Thymus (tissue), 11 donors: ENCODE measurements at regions not wholly inside any gene's neighbourhood (a gene's known extent, or its start where the extent isn't known, plus 50 kb on each side); places are given as distances from the start of the nearest gene placed in this dataset.

Experiments used
- DNase-seq, 9 donors: peaks; one replicate each; pipeline ENCODE4 v3.0.0-alpha.2; 2013; ENCODE audit warnings: low spot score in 9 of 9, low read depth in 6 of 9, missing footprints in 1 of 9
- H3K27ac ChIP-seq, 2 donors: one replicate each; pipeline ENCODE4 v1.5.1; 2013; ENCODE audit warnings: control low read depth in 1 of 2, low read depth in 1 of 2, low read length in 1 of 2, mild to moderate bottlenecking in 1 of 2, moderate library complexity in 1 of 2
- H3K27me3 ChIP-seq, 2 donors: one replicate each; pipeline ENCODE4 v1.5.1; 2013; ENCODE audit warnings: low read length in 1 of 2; ENCODE audit not compliant: control insufficient read depth in 2 of 2, insufficient read depth in 1 of 2
- H3K36me3 ChIP-seq, 2 donors: one replicate each; pipeline ENCODE4 v1.5.1; 2013; ENCODE audit warnings: low read length in 1 of 2, mild to moderate bottlenecking in 1 of 2, moderate library complexity in 1 of 2; ENCODE audit not compliant: control insufficient read depth in 2 of 2, insufficient read depth in 2 of 2
- H3K4me1 ChIP-seq, 2 donors: one replicate each; pipeline ENCODE4 v1.5.1; 2013; ENCODE audit warnings: low read length in 2 of 2; ENCODE audit not compliant: control insufficient read depth in 2 of 2, insufficient read depth in 2 of 2
- H3K4me3 ChIP-seq, 2 donors: one replicate each; pipeline ENCODE4 v1.5.1; 2013; ENCODE audit warnings: low read length in 2 of 2, control low read depth in 1 of 2, mild to moderate bottlenecking in 1 of 2
- H3K9me3 ChIP-seq, 2 donors: one replicate each; pipeline ENCODE4 v1.5.1; 2013; ENCODE audit warnings: low read length in 1 of 2, mild to moderate bottlenecking in 1 of 2; ENCODE audit not compliant: control insufficient read depth in 2 of 2, insufficient read depth in 1 of 2
- WGBS: extraction: QIAGEN DNeasy Blood & Tissue Kit; methylation state at CpG from one replicate; pipeline ENCODE4 v1.1.7; 2013; 5-methylcytosine and 5-hydroxymethylcytosine counted together
- donor health status: healthy.

GRCh38 chr12:74482115-74482514 lies 55.5 kb upstream of the ATXN7L3B start:
- no peaks in the 10 kb centered on the region for H3K9me3 ChIP-seq
- no peak for DNase-seq
- H3K4me3 ChIP-seq, result no peak overlapping the region
- H3K27me3 ChIP-seq, result no peaks in the 10 kb centered on the region
- no peaks in the 10 kb centered on the region for H3K4me1 ChIP-seq
- no peak overlapping the region for H3K27ac ChIP-seq
- H3K36me3 ChIP-seq, result no peaks in the 10 kb centered on the region

GRCh38 chr12:74483057-74483456 lies 54.6 kb upstream of the ATXN7L3B start:
- DNase-seq, result no peak
- H3K27me3 ChIP-seq, result no peaks in the 10 kb centered on the region
- 60% methylated on average over 3 of the region's 3 CpGs for WGBS

More at GRCh38 chr12:74483057-74483456, 54.6 kb upstream of the ATXN7L3B start:
- no peaks in the 10 kb centered on the region for H3K36me3 ChIP-seq
- no peak overlapping the region for H3K27ac ChIP-seq
- no peaks in the 10 kb centered on the region for H3K9me3 ChIP-seq
- H3K4me3 ChIP-seq, result no peak overlapping the region
- no peaks in the 10 kb centered on the region for H3K4me1 ChIP-seq
